Fibroblast of pulmonary artery (primary cell): ENCODE measurements at regions not wholly inside any gene's neighbourhood (a gene's known extent, or its start where the extent isn't known, plus 50 kb on each side); places are given as distances from the start of the nearest gene placed in this dataset.

ENCODE experiments used
- DNase-seq: peaks from one replicate; pipeline ENCODE4 v3.0.0-alpha.2; 2010; ENCODE audit warnings: low read depth
- H3K4me3 ChIP-seq: replicated peaks from 2 replicates; pipeline ENCODE4 v1.5.1; 2011; ENCODE audit warnings: low read depth, mild to moderate bottlenecking, control low read depth, low read length, moderate library complexity
- CTCF ChIP-seq: IDR thresholded peaks from 2 replicates; pipeline ENCODE4 v1.5.1; 2011; ENCODE audit warnings: mild to moderate bottlenecking, control low read depth, low read length, inconsistent platforms; ENCODE audit errors: missing control alignments

DNA sequence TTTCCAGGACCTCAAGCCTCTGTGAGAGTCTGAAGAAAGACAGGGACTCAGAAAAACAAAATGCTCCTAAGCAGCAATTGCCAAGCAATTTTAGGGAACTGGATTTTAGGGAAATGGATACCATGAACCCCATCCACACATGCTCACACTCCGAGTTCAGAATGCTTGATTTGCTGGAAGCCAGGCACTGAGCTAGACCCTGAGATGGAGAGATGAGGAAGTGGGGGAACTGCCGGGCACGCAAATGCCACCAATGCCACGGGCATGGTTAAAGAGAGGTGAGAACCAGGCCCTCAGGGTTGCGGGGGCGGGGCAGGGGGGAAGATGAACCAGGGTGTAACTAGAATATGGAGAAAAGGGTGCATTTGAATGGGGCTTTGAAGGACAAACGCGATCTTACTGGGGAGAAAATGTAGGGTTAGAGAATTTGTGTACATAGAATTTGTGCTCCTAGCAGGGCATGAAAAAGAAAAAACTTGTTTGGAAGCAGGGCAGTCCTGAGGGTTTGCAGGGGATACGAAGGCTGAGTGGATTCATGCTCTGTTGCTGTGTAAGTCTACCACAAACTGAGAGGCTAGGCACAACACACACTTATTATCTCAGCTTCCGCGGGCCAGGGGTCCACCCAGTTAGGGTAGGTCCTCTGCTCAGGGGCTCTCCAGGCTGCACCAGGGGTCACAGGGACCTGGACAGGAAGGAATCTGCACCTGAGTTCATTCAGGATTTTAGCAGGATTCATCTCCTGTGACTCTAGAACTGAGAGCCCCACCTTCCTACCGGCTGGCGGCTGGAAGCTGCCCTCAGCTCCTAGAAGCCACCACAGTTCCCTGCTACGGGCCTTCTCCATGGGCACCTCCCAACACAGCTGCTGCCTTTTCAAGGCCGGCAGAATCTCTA lies 108.0 kb downstream of the SNX5 start:
- DNase-seq, result no peak
- TF ChIP-seq CTCF, result no peak
- H3K4me3 ChIP-seq, result no peak overlapping the region

DNA sequence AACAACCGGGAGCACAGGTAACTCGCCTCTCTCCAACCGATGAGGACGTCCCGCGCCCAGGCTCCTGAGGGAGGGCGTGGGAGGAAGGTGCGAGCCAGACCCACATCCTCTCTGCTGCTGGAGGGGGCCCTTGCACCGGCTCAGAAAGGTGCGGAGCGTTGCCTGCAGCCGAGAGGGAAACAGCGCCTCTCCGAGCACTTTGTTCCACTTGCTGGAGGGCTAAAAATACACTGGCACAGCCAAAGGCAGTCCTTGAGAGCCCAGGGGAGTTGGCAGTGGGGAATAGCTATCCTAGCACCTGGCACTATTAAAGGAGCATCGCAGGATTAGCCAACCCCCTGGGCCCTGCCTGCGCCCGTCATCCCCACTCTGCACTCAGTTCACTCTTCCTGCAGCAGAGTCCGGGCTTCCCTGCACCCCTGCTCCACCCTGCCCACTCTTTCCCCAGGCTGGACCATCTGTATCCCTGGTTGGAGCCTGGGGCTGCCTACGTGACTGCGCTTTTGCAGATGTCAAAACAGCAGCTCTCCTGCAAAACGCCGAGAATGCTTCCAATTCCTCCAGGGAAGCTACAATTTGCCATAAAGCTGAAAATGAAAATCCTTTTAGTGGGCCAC lies 108.9 kb downstream of the SNX5 start:
- no peak for DNase-seq
- TF ChIP-seq CTCF, result no peak
- no peak overlapping the region for H3K4me3 ChIP-seq

DNA sequence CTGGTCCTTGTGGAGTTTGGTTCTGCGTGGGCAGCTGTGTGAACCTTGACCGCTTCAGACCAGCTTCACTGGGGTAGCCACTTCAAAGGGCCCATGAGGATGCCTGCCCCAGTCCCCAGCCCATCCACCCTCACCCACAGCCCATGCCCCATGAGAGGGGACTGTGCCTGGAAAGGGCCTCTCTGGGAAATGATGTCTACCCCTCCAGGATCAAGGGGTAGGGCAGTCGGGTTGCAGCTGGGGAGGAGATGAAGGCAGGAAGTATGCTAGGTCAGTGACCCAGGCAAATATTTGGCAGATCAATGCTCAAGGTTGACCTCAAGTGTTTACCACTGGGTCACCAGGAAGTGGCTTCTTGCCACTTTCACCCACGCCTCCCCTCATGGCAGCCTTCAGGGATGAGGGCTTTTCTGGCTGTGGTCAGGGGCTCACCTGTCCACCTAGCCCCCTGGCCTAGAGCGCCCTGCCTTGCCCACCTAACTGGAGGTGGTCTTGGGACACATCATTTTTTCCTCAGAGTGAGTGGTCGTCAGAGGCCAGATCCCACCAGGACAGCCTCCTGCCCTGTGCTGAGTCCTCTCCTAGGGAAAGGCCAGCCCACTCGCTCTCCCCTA lies 109.5 kb downstream of the SNX5 start:
- no peak for DNase-seq
- TF ChIP-seq CTCF, result no peak
- no peak overlapping the region for H3K4me3 ChIP-seq

- no peak for TF ChIP-seq CTCF
- DNase-seq, result no peak
- H3K4me3 ChIP-seq, result no peak overlapping the region
Measured at GRCh38 chr20:17858450-17859001, 110.1 kb downstream of the SNX5 start.

DNA sequence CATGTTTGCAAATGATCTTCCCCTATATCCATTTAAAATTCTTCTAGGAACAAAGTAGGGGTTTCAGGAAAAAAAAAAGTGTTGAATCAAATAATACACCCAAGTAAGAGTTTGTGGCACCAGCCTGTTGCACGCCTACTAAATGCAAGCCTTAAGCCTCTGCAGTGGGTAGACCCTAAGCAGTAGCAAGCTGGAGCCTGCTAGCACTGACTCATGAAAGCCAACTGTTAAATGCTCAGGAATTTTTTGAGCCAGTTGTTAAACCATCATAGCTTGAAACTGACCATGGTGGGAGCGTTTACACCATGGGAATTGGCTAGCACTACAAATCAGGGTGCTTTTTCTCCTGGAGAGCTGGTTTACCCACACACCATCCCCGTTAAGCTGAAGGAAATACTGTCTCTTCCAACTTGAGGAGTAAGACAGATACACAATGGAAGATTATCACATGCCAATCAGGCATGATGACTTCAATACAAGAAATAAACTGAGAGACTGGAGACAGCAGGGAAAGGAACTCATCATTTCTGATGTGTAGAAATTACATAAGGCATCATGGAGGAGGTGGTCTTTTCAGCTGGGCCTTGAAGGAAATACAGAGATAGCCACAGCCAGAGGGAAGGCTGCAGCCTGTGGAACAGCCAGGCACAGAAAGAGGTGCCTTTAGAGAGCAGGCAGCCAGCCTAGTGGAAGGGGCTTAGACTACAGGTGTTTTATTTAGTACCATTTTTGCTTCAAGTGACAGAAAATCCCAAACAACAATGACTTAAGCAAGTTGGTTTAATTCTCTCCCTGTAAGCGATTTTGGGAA lies 110.8 kb downstream of the SNX5 start:
- no peak overlapping the region for H3K4me3 ChIP-seq
- no peak for TF ChIP-seq CTCF
- DNase-seq, result no peak

- no peak for DNase-seq
- TF ChIP-seq CTCF, result no peak
- no peak overlapping the region for H3K4me3 ChIP-seq
Measured at GRCh38 chr20:17856837-17857605, 111.6 kb downstream of the SNX5 start.
